ENCODE measurements at regions not wholly inside any gene's neighbourhood (a gene's known extent, or its start where the extent isn't known, plus 50 kb on each side); places are given as distances from the start of the nearest gene placed in this dataset.

DNA sequence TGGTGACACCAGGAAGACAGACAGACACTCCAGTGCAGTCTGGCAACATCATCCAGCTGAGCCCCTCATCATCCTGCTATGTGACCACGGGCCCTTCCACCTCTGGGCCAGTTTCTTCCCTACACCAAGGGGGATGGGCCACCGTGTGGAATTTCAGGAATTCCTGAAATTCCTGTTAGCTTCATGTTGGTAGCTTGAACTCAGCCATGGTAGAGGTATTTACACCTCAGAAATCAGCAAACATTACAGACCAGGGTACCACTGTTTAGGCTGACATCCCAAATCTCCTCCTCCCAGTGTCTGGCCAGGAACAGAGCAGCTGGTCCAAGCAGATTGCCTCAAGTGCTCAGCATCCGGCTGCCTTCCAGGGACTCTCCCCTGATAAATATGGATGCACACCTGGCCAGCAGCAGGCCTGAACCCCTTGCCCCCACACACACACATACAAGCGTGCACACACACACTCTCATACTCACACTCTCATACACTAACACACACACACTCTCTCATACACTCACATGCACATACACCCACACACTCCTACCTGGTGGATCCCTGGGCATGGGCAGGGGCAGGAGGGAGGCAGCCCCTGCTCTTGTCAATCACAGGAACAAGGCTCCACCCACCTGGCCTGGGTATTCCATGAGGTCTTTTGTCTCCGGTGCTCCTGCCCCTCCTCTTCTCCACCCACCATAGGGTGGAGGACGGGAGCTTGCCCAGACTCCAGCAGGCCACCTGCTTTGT, 85.2 kb downstream of the BUD13 start:
- Histone ChIP-seq H3K4me1 (ENCODE audit: control insufficient read depth in 2 of 3, insufficient read depth in 2 of 3, low read depth in 1 of 3, low read length in 3 of 3) (no peaks in the 10 kb centered on the region), H3K4me3 (ENCODE audit: low read length in 3 of 3) (no peak overlapping the region), H3K9me3 (ENCODE audit: control insufficient read depth in 2 of 3, insufficient read depth in 1 of 3, low read length in 3 of 3) (no peaks in the 10 kb centered on the region), H3K27ac (ENCODE audit: low read depth in 2 of 2, low read length in 2 of 2) (no peak overlapping the region), H3K9ac (ENCODE audit: low read length in 3 of 3) (no peak overlapping the region), H3K27me3 (ENCODE audit: control insufficient read depth, insufficient read depth, low read length) (no peaks in the 10 kb centered on the region), H3K36me3 (ENCODE audit: control insufficient read depth in 2 of 3, insufficient read depth in 3 of 3, low read length in 3 of 3) (no peaks in the 10 kb centered on the region)
- TF ChIP-seq, protein P1, sequence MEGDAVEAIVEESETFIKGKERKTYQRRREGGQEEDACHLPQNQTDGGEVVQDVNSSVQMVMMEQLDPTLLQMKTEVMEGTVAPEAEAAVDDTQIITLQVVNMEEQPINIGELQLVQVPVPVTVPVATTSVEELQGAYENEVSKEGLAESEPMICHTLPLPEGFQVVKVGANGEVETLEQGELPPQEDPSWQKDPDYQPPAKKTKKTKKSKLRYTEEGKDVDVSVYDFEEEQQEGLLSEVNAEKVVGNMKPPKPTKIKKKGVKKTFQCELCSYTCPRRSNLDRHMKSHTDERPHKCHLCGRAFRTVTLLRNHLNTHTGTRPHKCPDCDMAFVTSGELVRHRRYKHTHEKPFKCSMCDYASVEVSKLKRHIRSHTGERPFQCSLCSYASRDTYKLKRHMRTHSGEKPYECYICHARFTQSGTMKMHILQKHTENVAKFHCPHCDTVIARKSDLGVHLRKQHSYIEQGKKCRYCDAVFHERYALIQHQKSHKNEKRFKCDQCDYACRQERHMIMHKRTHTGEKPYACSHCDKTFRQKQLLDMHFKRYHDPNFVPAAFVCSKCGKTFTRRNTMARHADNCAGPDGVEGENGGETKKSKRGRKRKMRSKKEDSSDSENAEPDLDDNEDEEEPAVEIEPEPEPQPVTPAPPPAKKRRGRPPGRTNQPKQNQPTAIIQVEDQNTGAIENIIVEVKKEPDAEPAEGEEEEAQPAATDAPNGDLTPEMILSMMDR (IDR thresholded peaks at IDR 0.05; ENCODE audit: borderline replicate concordance, extremely low read depth, insufficient read depth) = no peak
- intact Hi-C loops (cut with DNase I) = no loop called here
- FAIRE-seq = no peak
- DNase-seq = peak in 4 of 5 donors; percentile 35 to 60 (median 45)

DNA sequence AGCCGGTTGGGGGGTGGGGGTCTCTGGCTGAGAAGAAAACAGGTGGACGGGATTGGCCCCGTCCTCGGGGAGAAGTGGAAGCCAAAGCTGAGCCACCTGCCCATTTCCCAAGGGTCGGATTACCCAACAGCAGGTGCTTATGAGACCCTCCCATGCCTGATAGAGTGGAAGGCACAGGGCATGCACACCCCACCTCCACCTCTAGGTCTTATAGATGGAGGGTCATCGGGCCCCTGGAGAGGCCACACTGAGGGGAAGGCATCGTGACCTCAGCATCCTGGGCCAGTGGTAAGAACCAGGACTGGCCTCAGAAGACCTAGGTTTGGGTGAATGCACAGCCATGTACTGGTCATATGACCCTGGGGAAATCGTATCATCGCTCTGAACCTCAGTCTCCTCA, 85.9 kb downstream of the BUD13 start:
- no peaks in the 10 kb centered on the region for H3K36me3 ChIP-seq (ENCODE audit: control insufficient read depth in 2 of 3, insufficient read depth in 3 of 3, low read length in 3 of 3)
- H3K27me3 ChIP-seq (ENCODE audit: control insufficient read depth, insufficient read depth, low read length) = no peaks in the 10 kb centered on the region
- peak in 1 of 5 donors; percentile 36 for DNase-seq
- no peak overlapping the region for H3K9ac ChIP-seq (ENCODE audit: low read length in 3 of 3)
- H3K9me3 ChIP-seq (ENCODE audit: control insufficient read depth in 2 of 3, insufficient read depth in 1 of 3, low read length in 3 of 3) = no peaks in the 10 kb centered on the region
- intact Hi-C loops (cut with DNase I) = no loop called here
- TF ChIP-seq, protein P1 (IDR thresholded peaks at IDR 0.05; ENCODE audit: borderline replicate concordance, extremely low read depth, insufficient read depth) = no peak
- no peaks in the 10 kb centered on the region for H3K4me1 ChIP-seq (ENCODE audit: control insufficient read depth in 2 of 3, insufficient read depth in 2 of 3, low read depth in 1 of 3, low read length in 3 of 3)
- no peak overlapping the region for H3K27ac ChIP-seq (ENCODE audit: low read depth in 2 of 2, low read length in 2 of 2)
- FAIRE-seq = no peak
- no peak overlapping the region for H3K4me3 ChIP-seq (ENCODE audit: low read length in 3 of 3)

DNA sequence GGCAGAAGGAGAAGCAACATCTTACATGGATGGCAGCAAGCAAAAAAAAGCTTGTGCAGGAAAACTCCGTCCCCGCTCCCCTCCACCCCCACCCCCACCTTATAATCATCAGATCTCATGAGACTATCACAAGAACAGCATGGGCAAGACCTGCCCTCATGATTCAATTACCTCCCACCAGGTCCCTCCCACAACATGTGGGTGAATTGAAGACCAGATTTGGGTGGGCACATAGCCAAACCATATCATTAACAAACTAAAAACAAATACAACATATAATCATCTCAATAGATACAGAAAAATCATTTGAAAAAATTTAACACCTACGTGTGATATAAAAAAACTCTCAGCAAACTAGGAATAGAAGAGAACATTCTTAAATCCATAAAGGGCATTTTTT, 88.8 kb downstream of the BUD13 start:
- DNase-seq = no peak
- Histone ChIP-seq H3K36me3 (ENCODE audit: control insufficient read depth in 2 of 3, insufficient read depth in 3 of 3, low read length in 3 of 3) (no peaks in the 10 kb centered on the region), H3K27me3 (ENCODE audit: control insufficient read depth, insufficient read depth, low read length) (no peaks in the 10 kb centered on the region), H3K27ac (ENCODE audit: low read depth in 2 of 2, low read length in 2 of 2) (no peak overlapping the region), H3K4me1 (ENCODE audit: control insufficient read depth in 2 of 3, insufficient read depth in 2 of 3, low read depth in 1 of 3, low read length in 3 of 3) (no peaks in the 10 kb centered on the region), H3K4me3 (ENCODE audit: low read length in 3 of 3) (no peak overlapping the region), H3K9me3 (ENCODE audit: control insufficient read depth in 2 of 3, insufficient read depth in 1 of 3, low read length in 3 of 3) (no peaks in the 10 kb centered on the region), H3K9ac (ENCODE audit: low read length in 3 of 3) (no peak overlapping the region)
- FAIRE-seq = no peak
- intact Hi-C loops (cut with DNase I) = no loop called here
- TF ChIP-seq, protein P1 (IDR thresholded peaks at IDR 0.05; ENCODE audit: borderline replicate concordance, extremely low read depth, insufficient read depth) = no peak
